ENCODE measurements at regions not wholly inside any gene's neighbourhood (a gene's known extent, or its start where the extent isn't known, plus 50 kb on each side); places are given as distances from the start of the nearest gene placed in this dataset.

GRCh38 chr4:136928957-136929411, 603.3 kb downstream of the PCDH18 start:
- TF ChIP-seq CTCF (IDR thresholded peaks at IDR 0.05) (no peak), ZFX (IDR thresholded peaks at IDR 0.05; ENCODE audit: borderline replicate concordance) (no peak)
